ENCODE measurements at regions not wholly inside any gene's neighbourhood (a gene's known extent, or its start where the extent isn't known, plus 50 kb on each side); places are given as distances from the start of the nearest gene placed in this dataset.

- no peak overlapping the region for H2BK15ac ChIP-seq (ENCODE audit: low read depth, low read length)
- no peak overlapping the region for H2AK9ac ChIP-seq (replicated peaks; ENCODE audit: low read depth, low read length, poor library complexity)
- no peaks in the 10 kb centered on the region for H4K20me1 ChIP-seq (ENCODE audit: insufficient read depth, low read length)
- no peak overlapping the region for H3K18ac ChIP-seq (ENCODE audit: low read depth, low read length)
- H3K14ac ChIP-seq (replicated peaks; ENCODE audit: low read depth, low read length), result no peak overlapping the region
- H3K23ac ChIP-seq (ENCODE audit: low read depth, low read length), result no peak overlapping the region
- ChIA-PET POLR2A (ENCODE audit: unreplicated experiment) (no interaction called here), CTCF (interaction anchor here (0.7 kb wide), 1 partner anchor 19 kb away, joined by 3 read pairs; no protein-coding TSS in a partner anchor)
- in situ Hi-C loops (cut with MboI; ENCODE audit: low sequenced_read_pairs) (no loop called here), intact Hi-C loops (cut with micrococcal nuclease) (no loop called here), dilution Hi-C loops (cut with HindIII; ENCODE audit: low sequenced_read_pairs, unreplicated experiment) (no loop called here)
- no peaks in the 10 kb centered on the region for H3K27me3 ChIP-seq (ENCODE audit: control insufficient read depth, insufficient read depth, low read length)
- H3K9me3 ChIP-seq (ENCODE audit: control insufficient read depth, insufficient read depth, low read length), result no peaks in the 10 kb centered on the region
- peak overlapping the region; percentile 82 for H2AFZ ChIP-seq (replicated peaks; ENCODE audit: low read length, poor library complexity)
- peak overlapping the region; percentile 28; the same call in 1 of the 2 replicates for H3K4ac ChIP-seq (ENCODE audit: low read depth, low read length)
- H3K9me1 ChIP-seq (ENCODE audit: insufficient read depth, low read length), result no peaks in the 10 kb centered on the region; the same call in 1 of the 2 replicates
- H2BK20ac ChIP-seq (ENCODE audit: low read depth, low read length), result peak overlapping the region; percentile 39; the same call in 1 of the 2 replicates
- no TSS peak for BruUV-seq (replicated peaks)
- H3K56ac ChIP-seq (ENCODE audit: extremely low read depth, insufficient read depth, low read length), result no peak overlapping the region
- 0 out of 2 replicates have a peak overlapping the region, but pooled peaks have one; percentile 65 for H2BK120ac ChIP-seq (ENCODE audit: low read depth, low read length)
- WGBS, 2 experiments (ENCODE audit: extremely low coverage in 2 of 2, insufficient read length in 1 of 2), result 89% methylated on average over 3 of the region's 4 CpGs; no CpG with 5 or more reads in 1 of the 2 experiments
- TF ChIP-seq RFX5 (IDR thresholded peaks at IDR 0.05; ENCODE audit: low read depth, low read length), result no peak
- no peak overlapping the region for H2BK5ac ChIP-seq (ENCODE audit: low read depth, low read length, poor library complexity, severe bottlenecking)
- H3K4me1 ChIP-seq (ENCODE audit: control insufficient read depth, insufficient read depth, low read length), result peaks cover 2% of the 10 kb centered on the region; the same call in 1 of the 2 replicates
- H3K36me3 ChIP-seq (ENCODE audit: control insufficient read depth, insufficient read depth, low read length), result no peaks in the 10 kb centered on the region
- no peak overlapping the region for H4K91ac ChIP-seq (ENCODE audit: insufficient read depth, low read depth, low read length)
- peak overlapping the region in 1 of 2 experiments; percentile 59; a peak in 1 of 4 replicates for H4K8ac ChIP-seq (ENCODE audit: low read depth in 2 of 2, low read length in 2 of 2)
- H3K27ac ChIP-seq (ENCODE audit: insufficient read depth, low read length), result no peak overlapping the region
- H2AK5ac ChIP-seq (ENCODE audit: low read depth, low read length), result peak overlapping the region; percentile 29; the same call in 1 of the 2 replicates
- no peak overlapping the region for H3K4me2 ChIP-seq (ENCODE audit: low read depth, low read length)
- no peak for DNase-seq
- H3K79me1 ChIP-seq (ENCODE audit: low read depth in 1 of 2, low read length in 2 of 2), result no peaks in the 10 kb centered on the region
- H4K5ac ChIP-seq (ENCODE audit: low read depth, low read length), result no peak overlapping the region
- H3K9ac ChIP-seq (ENCODE audit: low read depth, low read length), result no peak overlapping the region
- no peak for ATAC-seq (ENCODE audit: low read depth)
- no peak overlapping the region for H3K4me3 ChIP-seq (ENCODE audit: insufficient read depth, low read depth, low read length)
Observed at GRCh38 chr10:3668966-3669330, 116.1 kb downstream of the KLF6 start.
